Ovary (tissue), 7 donors: ENCODE measurements at regions not wholly inside any gene's neighbourhood (a gene's known extent, or its start where the extent isn't known, plus 50 kb on each side); places are given as distances from the start of the nearest gene placed in this dataset. TPM values are rescaled to one million over a fixed set of nuclear protein-coding genes. Genes with fewer than 3 reads are reported as not detected.
"Not testable (repeated sequence)": the region's sequence is repeated elsewhere in the genome, so short reads cannot be mapped to it uniquely, and the experiment has no call there.

Experiments used
- DNase-seq, 5 donors: peaks; one replicate each; pipeline ENCODE4 v3.0.0-alpha.2; 2019 to 2020
- H3K27ac ChIP-seq, 2 donors: fragments of 200-600 bp; one replicate each; pipeline versions ENCODE4 v1.5.1 to v1.8.0; 2019 to 2022
- H3K27me3 ChIP-seq: fragments of 200-600 bp; one replicate; pipeline ENCODE4 v1.8.0; 2022
- H3K36me3 ChIP-seq: fragments of 200-600 bp; sonication (generic); one replicate; pipeline ENCODE4 v1.5.1; 2019
- H3K4me1 ChIP-seq: one replicate; pipeline ENCODE4 v1.8.1; 2013; ENCODE audit warnings: mild to moderate bottlenecking, moderate library complexity; ENCODE audit not compliant: insufficient read depth
- H3K4me3 ChIP-seq: fragments of 200-600 bp; sonication (generic); one replicate; pipeline ENCODE4 v1.5.1; 2017
- H3K9me3 ChIP-seq, 2 donors: fragments of 200-600 bp in 1 of 2; sonication (generic) in 1 of 2; one replicate each; pipeline versions ENCODE4 v1.5.1 to v1.8.1; 2013 to 2019; ENCODE audit warnings: mild to moderate bottlenecking in 1 of 2, moderate library complexity in 1 of 2
- CTCF ChIP-seq, 3 donors: fragments of 450-650 bp in 2 of 3; fragments of 200-600 bp in 1 of 3; IDR thresholded peaks; one replicate each; pipeline versions ENCODE4 v1.5.1 to v1.8.0; 2016 to 2022; ENCODE audit warnings: antibody characterized with exemption in 3 of 3, mild to moderate bottlenecking in 1 of 3
- EP300 ChIP-seq: sonication (generic); formaldehyde crosslinking; IDR thresholded peaks from one replicate; pipeline ENCODE4 v1.6.1; 2017; ENCODE audit warnings: antibody characterized with exemption
- POLR2A ChIP-seq: fragments of 450-650 bp; IDR thresholded peaks from one replicate; pipeline ENCODE4 v1.6.1; 2017; ENCODE audit warnings: antibody characterized with exemption, mild to moderate bottlenecking, moderate library complexity
- WGBS, 3 donors: extraction: QIAGEN DNeasy Blood & Tissue Kit in 1 of 3; methylation state at CpG; one replicate each; pipeline versions ENCODE4 v1.1.5 to v1.1.7; 2013 to 2017; 5-methylcytosine and 5-hydroxymethylcytosine counted together
- intact Hi-C, 4 donors: fragments of 100-400 bp; cut with DNase I; formaldehyde crosslinking; loops; one replicate each; pipeline versions ENCODE4 v1.11.0 to v1.15.1; 2022 to 2023
- small RNA-seq: library from RNA; depleted of rRNA; stranded (forward); fragments of <200 nt; gene quantifications from one replicate; pipeline ENCODE3, GENCODE V24; 2016
- donor health status: DM: no; HTN: no; CAD: no; lungs with moderate emphysema.
- donor health status: DM: no; HTN: no; CAD: no.
- donor health status: Bipolar disorder and iron deficiency.
- donor health status: DM: no; HTN: no; CAD: no.
- donor health status: DM: yes; HTN: yes; CAD: no.

GRCh38 chr3:137694836-137695235, 69.3 kb upstream of the SOX14 start:
- TF ChIP-seq POLR2A, result no peak
- TF ChIP-seq EP300, result no peak
- no peak for TF ChIP-seq CTCF (IDR thresholded peaks at IDR 0.05)
- H3K36me3 ChIP-seq, result no peaks in the 10 kb centered on the region
- H3K4me3 ChIP-seq, result no peak overlapping the region
- no peaks in the 10 kb centered on the region for H3K4me1 ChIP-seq
- no peaks in the 10 kb centered on the region for H3K9me3 ChIP-seq
- no peaks in the 10 kb centered on the region for H3K27me3 ChIP-seq
- 47 to 50% (median 47%) methylated on average over 6 of the region's 6 CpGs for WGBS, 3 donors
- DNase-seq, result no peak
- intact Hi-C loops, result no loop called here
- H3K27ac ChIP-seq, result no peak overlapping the region

DNA sequence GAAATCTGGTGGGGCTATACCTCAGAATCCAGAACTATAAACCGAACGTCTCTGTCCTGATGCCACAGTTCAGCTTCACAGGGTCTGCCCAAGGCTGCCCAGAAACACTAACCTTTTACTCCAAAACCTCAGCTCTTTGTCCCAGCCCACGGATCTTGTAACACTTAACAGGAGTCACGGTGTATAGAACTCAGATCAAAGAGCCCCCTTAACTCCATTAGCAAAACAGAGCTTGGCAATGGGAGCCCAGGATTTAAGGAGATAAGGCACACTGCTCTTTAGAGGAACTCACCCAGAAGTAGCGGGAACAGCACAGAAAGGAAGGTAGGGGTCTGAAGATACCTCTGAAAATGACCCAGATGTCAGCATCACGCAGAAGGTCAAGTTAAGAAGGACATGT, 68.8 kb upstream of the SOX14 start:
- Histone ChIP-seq H3K9me3 (no peaks in the 10 kb centered on the region), H3K27me3 (no peaks in the 10 kb centered on the region), H3K27ac (no peak overlapping the region), H3K4me3 (no peak overlapping the region), H3K36me3 (no peaks in the 10 kb centered on the region), H3K4me1 (no peaks in the 10 kb centered on the region)
- intact Hi-C loops, result no loop called here
- TF ChIP-seq CTCF (IDR thresholded peaks at IDR 0.05) (no peak), POLR2A (no peak), EP300 (no peak)
- WGBS, 3 donors, result 48 to 49% (median 49%) methylated on average over 6 of the region's 6 CpGs
- DNase-seq, result no peak

DNA sequence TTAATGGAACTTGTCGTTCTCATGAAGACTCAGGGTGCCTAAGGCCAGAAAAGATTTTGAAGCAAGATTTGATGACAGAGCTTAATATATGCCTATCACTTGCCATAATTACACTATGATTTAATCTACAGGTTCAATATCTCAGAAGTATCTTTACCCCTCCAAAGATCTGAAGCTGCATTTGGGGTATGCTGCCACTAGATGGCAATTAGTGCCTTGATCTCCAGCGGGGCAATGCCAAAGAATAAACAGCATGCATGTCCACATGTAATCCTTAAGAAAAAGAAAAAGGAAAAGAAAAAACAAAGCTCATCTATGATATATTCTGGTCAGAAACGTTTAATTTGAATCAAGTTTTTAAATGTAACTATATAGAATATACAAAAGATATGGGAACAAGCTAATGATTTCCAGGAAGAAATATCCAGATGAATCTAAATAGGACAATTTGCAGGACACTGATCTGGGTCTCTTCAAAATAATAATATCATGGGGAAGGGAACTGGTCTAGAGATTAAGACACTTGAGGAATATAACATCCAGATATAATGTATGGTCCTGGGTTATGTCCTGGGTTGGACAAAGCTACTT, 55.0 kb upstream of the SOX14 start:
- Histone ChIP-seq H3K4me3 (no peak overlapping the region), H3K27me3 (no peaks in the 10 kb centered on the region), H3K36me3 (no peaks in the 10 kb centered on the region), H3K27ac (no peak overlapping the region), H3K4me1 (no peaks in the 10 kb centered on the region), H3K9me3 (no peaks in the 10 kb centered on the region)
- 2 to 6% (median 4%) methylated on average over 3 of the region's 3 CpGs for WGBS, 3 donors
- no peak for TF ChIP-seq CTCF (IDR thresholded peaks at IDR 0.05)
- TF ChIP-seq POLR2A, result no peak
- TF ChIP-seq EP300, result no peak
- DNase-seq, result no peak
- intact Hi-C loops, result no loop called here

- DNase-seq, intact Hi-C loops: not testable (repeated sequence)
- 77 to 89% (median 86%) methylated on average over 6 of the region's 6 CpGs for WGBS, 3 donors
Measured at GRCh38 chr3:137713965-137714364, 50.1 kb upstream of the SOX14 start.

More at GRCh38 chr3:137713965-137714364, 50.1 kb upstream of the SOX14 start:
- not testable (repeated sequence) for H3K4me1 ChIP-seq, H3K9me3 ChIP-seq, H3K27me3 ChIP-seq, H3K27ac ChIP-seq, H3K4me3 ChIP-seq, H3K36me3 ChIP-seq

Small RNA genes lying in the stretch of these regions (small RNA-seq; reads per million reads assigned to genes)
- not detected for gene RNA5SP142
